T-cell (primary cell): ENCODE measurements at regions not wholly inside any gene's neighbourhood (a gene's known extent, or its start where the extent isn't known, plus 50 kb on each side); places are given as distances from the start of the nearest gene placed in this dataset.

ENCODE experiments used
- ATAC-seq, 4 experiments: fragments of 200-7000 bp in 3 of 4; fragments of 150-1000 bp in 1 of 4; cut with Tn5 transposase; replicated peaks in 1 of 4; 1 replicate in 3 of 4; 2 replicates in 1 of 4; pipeline ENCODE4 v1.10.0; 2021; ENCODE audit warnings: moderate library complexity in 3 of 4, mild to moderate bottlenecking in 2 of 4, moderate number of reproducible peaks in 1 of 4
- CTCF ChIA-PET, 2 donors: fragments of 300-600 bp; sonication (Branson Sonifier 250); formaldehyde crosslinking; loops; one replicate each; lab custom pipeline; 2022; ENCODE audit warnings: antibody characterized with exemption in 2 of 2; lab: Charles Lee
- POLR2A ChIA-PET, 2 donors: fragments of 300-600 bp; sonication (Branson Sonifier 250); formaldehyde crosslinking; loops; one replicate each; lab custom pipeline; 2022; ENCODE audit warnings: antibody characterized with exemption in 2 of 2; lab: Charles Lee
- DNase-seq, 35 experiments: peaks; one replicate each; pipeline versions ENCODE4 v3.0.0 to v3.0.0-alpha.2; 2013 to 2023
- H3K27ac ChIP-seq: one replicate; pipeline ENCODE4 v1.5.1; 2013; ENCODE audit warnings: low read length
- H3K27me3 ChIP-seq, 2 experiments: replicated peaks in 1 of 2; 1 replicate in 1 of 2; 2 replicates in 1 of 2; pipeline versions ENCODE4 v1.6.1 to v1.7.0; 2013; ENCODE audit warnings: low read length in 1 of 2, mixed read lengths in 1 of 2; ENCODE audit not compliant: control insufficient read depth in 2 of 2, insufficient read depth in 2 of 2; ENCODE audit errors: extremely low read depth in 1 of 2
- H3K36me3 ChIP-seq, 2 donors: 1 replicate in 1 of 2; 2 replicates in 1 of 2; pipeline versions ENCODE4 v1.6.1 to v1.7.0; 2013; ENCODE audit warnings: low read length in 1 of 2; ENCODE audit not compliant: control insufficient read depth in 2 of 2, insufficient read depth in 1 of 2; ENCODE audit errors: extremely low read depth in 1 of 2
- H3K4me1 ChIP-seq, 2 experiments: 1 replicate in 1 of 2; 2 replicates in 1 of 2; pipeline versions ENCODE4 v1.6.1 to v1.7.0; 2013; ENCODE audit warnings: low read length in 2 of 2, mixed read lengths in 1 of 2; ENCODE audit not compliant: insufficient read depth in 2 of 2, control insufficient read depth in 1 of 2; ENCODE audit errors: extremely low read depth in 1 of 2
- H3K4me3 ChIP-seq, 2 donors: 1 replicate in 1 of 2; 2 replicates in 1 of 2; pipeline versions ENCODE4 v1.5.1 to v1.7.0; 2013; ENCODE audit warnings: mild to moderate bottlenecking in 2 of 2, low read length in 1 of 2, moderate library complexity in 1 of 2; ENCODE audit not compliant: control insufficient read depth in 1 of 2; ENCODE audit errors: extremely low read depth in 1 of 2
- H3K9me3 ChIP-seq: 2 replicates; pipeline ENCODE4 v1.7.0; 2013
- H3K27ac Mint-ChIP-seq, 2 donors: one replicate each; pipeline ENCODE4 v1.8.0; 2020 to 2021; ENCODE audit warnings: mild to moderate bottlenecking in 2 of 2, mixed read lengths in 2 of 2
- H3K27me3 Mint-ChIP-seq, 2 donors: one replicate each; pipeline ENCODE4 v1.8.0; 2021 to 2022; ENCODE audit warnings: mixed read lengths in 2 of 2
- H3K36me3 Mint-ChIP-seq: one replicate; pipeline ENCODE4 v1.8.0; 2021; ENCODE audit warnings: mixed read lengths
- H3K4me1 Mint-ChIP-seq, 3 donors: one replicate each; pipeline ENCODE4 v1.8.0; 2020 to 2022; ENCODE audit warnings: mixed read lengths in 3 of 3, mild to moderate bottlenecking in 1 of 3
- H3K4me3 Mint-ChIP-seq, 3 donors: one replicate each; pipeline ENCODE4 v1.8.0; 2020 to 2022; ENCODE audit warnings: mild to moderate bottlenecking in 3 of 3, mixed read lengths in 3 of 3, moderate library complexity in 3 of 3
- H3K9me3 Mint-ChIP-seq, 3 donors: one replicate each; pipeline ENCODE4 v1.8.0; 2020 to 2022; ENCODE audit warnings: mixed read lengths in 3 of 3
- WGBS: methylation state at CpG from one replicate; pipeline ENCODE4 v1.1.5; 2013; ENCODE audit warnings: missing lambda C conversion rate; ENCODE audit not compliant: insufficient coverage; 5-methylcytosine and 5-hydroxymethylcytosine counted together

DNA sequence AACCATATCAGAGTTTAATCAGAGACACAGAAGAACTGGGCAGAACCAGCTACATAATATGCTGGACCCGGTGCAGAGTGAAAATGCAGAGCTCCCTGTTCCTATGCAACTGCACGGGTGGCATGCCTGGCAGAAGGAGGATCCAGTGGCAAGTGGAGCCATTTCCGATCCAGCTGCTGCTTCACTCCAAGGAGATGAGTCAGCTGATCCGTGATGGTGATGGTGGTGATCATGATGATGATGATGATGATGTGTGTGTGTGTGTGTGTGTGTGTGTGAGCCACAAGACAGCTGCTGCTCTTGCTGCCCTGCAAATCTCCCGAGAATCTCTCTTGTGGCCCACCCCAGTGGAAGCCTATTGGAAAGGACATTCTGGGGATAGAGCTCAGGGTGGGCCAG is 133.0 kb downstream of the URB2 start:
- H3K4me1 ChIP-seq: no peaks in the 10 kb centered on the region
- ATAC-seq: no peak
- WGBS: 82% methylated on average over 5 of the region's 5 CpGs
- H3K27me3 Mint-ChIP-seq: no peaks in the 10 kb centered on the region
- ChIA-PET POLR2A (no interaction called here), CTCF (no interaction called here)
- no peak overlapping the region for H3K27ac Mint-ChIP-seq
- H3K36me3 Mint-ChIP-seq: no peaks in the 10 kb centered on the region
- peaks cover 0 to 6% (median 6%) of the 10 kb centered on the region in 3 donors for H3K9me3 Mint-ChIP-seq
- H3K27ac ChIP-seq: no peak overlapping the region
- H3K9me3 ChIP-seq: no peaks in the 10 kb centered on the region
- H3K4me3 Mint-ChIP-seq: no peak overlapping the region
- no peak for DNase-seq
- peaks cover 0 to 3% of the 10 kb centered on the region in 2 experiments for H3K27me3 ChIP-seq
- H3K4me3 ChIP-seq: no peak overlapping the region
- H3K36me3 ChIP-seq: no peaks in the 10 kb centered on the region
- peaks cover 5 to 7% (median 6%) of the 10 kb centered on the region in 3 donors for H3K4me1 Mint-ChIP-seq

DNA sequence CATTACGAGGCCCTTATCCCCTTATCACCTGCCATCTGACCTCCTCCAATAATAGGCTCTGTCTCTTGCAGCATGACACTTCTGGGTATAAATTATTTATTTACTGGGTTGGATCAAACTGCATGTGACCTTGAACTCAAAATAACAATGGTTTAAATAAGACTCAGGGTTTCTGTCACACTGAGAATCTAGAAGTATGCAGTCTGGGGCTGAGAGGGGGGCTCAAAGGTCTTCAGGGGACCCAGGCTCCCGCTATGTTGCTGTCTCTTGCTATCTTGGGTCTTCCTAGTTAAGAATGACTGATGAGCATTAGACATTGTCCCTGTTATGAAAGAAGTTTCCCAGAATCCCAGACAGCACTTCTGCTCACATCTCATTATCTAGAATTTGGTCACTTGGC is 133.5 kb downstream of the URB2 start:
- Histone ChIP-seq H3K9me3 (no peaks in the 10 kb centered on the region), H3K36me3 (no peaks in the 10 kb centered on the region), H3K4me3 (no peak overlapping the region), H3K27ac (no peak overlapping the region), H3K27me3 (peaks cover 0 to 3% of the 10 kb centered on the region in 2 experiments), H3K4me1 (no peaks in the 10 kb centered on the region)
- peaks cover 0 to 1% (median under 1%) of the 10 kb centered on the region in 3 donors for H3K4me1 Mint-ChIP-seq
- no CpG with 5 or more reads among the region's 2 CpGs for WGBS
- H3K36me3 Mint-ChIP-seq: no peaks in the 10 kb centered on the region
- ChIA-PET CTCF (no interaction called here), POLR2A (no interaction called here)
- DNase-seq (no peak), ATAC-seq (no peak)
- no peak overlapping the region for H3K4me3 Mint-ChIP-seq
- H3K9me3 Mint-ChIP-seq: peaks cover 0 to 6% (median 6%) of the 10 kb centered on the region in 3 donors
- no peaks in the 10 kb centered on the region for H3K27me3 Mint-ChIP-seq
- H3K27ac Mint-ChIP-seq: no peak overlapping the region

DNA sequence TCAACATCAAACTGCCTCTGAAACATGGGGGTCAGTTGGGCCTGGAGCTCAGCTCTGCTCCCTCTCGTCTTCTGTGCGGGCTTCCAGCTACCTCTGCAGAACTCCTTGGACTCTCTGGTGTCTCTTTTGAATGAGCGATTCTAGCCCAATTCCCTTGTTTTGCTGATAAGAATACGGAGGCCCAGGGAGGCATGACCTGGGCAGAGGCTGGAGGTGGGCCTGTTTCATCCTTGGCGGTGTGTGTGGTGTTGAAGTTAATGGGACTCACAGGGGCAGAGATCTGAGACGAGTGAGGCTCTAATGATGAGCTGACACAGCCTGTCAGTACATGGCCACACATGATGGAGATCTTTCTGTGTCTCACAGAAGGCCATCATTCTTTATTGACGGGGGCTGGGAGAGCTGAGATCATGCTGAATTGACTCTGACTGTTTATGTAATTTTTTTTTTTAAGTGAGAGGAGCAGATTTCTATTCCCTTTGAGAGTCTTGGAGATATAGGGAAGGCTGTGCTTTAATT is 134.5 kb downstream of the URB2 start:
- Mint-ChIP-seq H3K27ac (no peak overlapping the region), H3K4me3 (no peak overlapping the region), H3K4me1 (no peaks in the 10 kb centered on the region), H3K36me3 (no peaks in the 10 kb centered on the region), H3K9me3 (peaks cover 0 to 6% (median 6%) of the 10 kb centered on the region in 3 donors), H3K27me3 (no peaks in the 10 kb centered on the region)
- Histone ChIP-seq H3K4me1 (no peaks in the 10 kb centered on the region), H3K36me3 (no peaks in the 10 kb centered on the region), H3K27me3 (peaks cover 0 to 3% of the 10 kb centered on the region in 2 experiments), H3K4me3 (no peak overlapping the region), H3K9me3 (no peaks in the 10 kb centered on the region), H3K27ac (no peak overlapping the region)
- no peak for DNase-seq
- WGBS: 87% methylated on average over 7 of the region's 7 CpGs
- POLR2A ChIA-PET: no interaction called here
- CTCF ChIA-PET: interaction anchor here in 1 of 2 donors (0.6 kb wide), 1 partner anchor 88 kb away, joined by 3 read pairs; no protein-coding TSS in a partner anchor
- no peak for ATAC-seq

DNA sequence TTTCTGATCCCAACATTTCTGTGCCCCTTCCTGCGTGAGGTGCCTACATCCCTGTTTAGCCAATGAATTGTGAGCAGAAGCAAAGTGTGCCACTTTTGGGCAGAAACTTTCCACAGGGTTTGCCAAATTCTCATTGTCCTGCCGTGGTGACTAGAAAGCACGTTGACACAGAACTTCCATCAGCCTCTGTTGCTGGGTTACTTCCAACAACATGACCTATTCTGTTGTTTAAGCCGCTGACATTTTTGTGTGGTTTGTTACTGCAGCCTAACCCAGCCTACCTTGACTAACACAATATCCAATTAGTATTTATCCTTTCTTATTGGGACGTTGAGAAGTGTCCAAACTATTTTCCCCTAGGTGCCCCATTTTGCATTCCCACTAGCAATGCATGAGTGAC is 136.8 kb downstream of the URB2 start:
- WGBS: 84% methylated on average over 2 of the region's 5 CpGs
- H3K9me3 Mint-ChIP-seq: no peaks in the 10 kb centered on the region
- Histone ChIP-seq H3K4me1 (no peaks in the 10 kb centered on the region), H3K27me3 (peaks cover 0 to 3% of the 10 kb centered on the region in 2 experiments), H3K4me3 (no peak overlapping the region), H3K9me3 (no peaks in the 10 kb centered on the region), H3K27ac (no peak overlapping the region), H3K36me3 (no peaks in the 10 kb centered on the region)
- no peak overlapping the region for H3K27ac Mint-ChIP-seq
- H3K4me3 Mint-ChIP-seq: no peak overlapping the region
- no peaks in the 10 kb centered on the region for H3K36me3 Mint-ChIP-seq
- peaks cover 0 to 2% of the 10 kb centered on the region in 2 donors for H3K27me3 Mint-ChIP-seq
- DNase-seq (no peak), ATAC-seq (no peak)
- ChIA-PET CTCF (no interaction called here), POLR2A (no interaction called here)
- no peaks in the 10 kb centered on the region for H3K4me1 Mint-ChIP-seq

DNA sequence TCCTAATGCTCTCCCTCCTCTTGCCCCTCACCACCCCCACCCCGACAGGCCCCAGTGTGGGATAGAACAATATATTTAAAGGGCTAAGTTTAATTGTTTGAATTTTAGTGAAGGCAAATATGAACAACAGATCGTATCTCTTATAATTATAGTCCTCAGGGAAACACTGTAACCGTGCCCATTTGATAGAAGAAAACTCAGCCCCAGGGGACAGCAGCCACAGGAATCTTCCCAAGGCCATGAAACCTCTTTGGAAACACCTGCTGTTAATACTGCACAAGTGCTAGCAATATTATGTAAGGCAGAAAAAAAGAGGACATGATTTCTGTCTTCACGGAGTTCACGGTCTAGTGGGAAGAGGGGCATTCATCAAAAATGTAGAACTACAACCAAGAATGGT is 142.2 kb downstream of the URB2 start:
- POLR2A ChIA-PET: no interaction called here
- 100% methylated on average over 1 of the region's 5 CpGs for WGBS

DNA sequence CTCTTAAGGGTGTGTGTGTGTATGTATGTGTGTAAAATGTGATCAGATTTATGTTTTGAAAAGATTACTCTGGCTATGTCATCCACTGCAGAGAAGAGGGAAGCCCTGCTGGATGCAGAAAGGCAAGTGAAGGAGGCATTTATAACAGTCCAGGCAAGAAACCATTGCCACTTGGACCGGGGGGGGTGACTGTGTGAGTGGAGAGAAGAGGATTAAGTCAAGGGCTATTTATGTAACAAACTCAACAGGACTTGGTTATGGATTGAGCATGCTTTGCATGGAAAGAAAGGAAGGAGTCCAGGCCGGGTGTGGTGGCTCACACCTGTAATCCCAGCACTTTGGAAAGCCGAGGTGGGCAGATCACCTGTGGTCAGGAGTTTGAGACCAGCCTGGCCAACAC is 143.0 kb downstream of the URB2 start:
- H3K27me3 Mint-ChIP-seq: peaks cover 8 to 32% of the 10 kb centered on the region in 2 donors
- DNase-seq (no peak), ATAC-seq (no peak)
- no peaks in the 10 kb centered on the region for H3K9me3 Mint-ChIP-seq
- no peaks in the 10 kb centered on the region for H3K4me1 ChIP-seq
- H3K27ac ChIP-seq: no peak overlapping the region
- CTCF ChIA-PET: no interaction called here
- H3K27ac Mint-ChIP-seq: no peak overlapping the region
- H3K4me1 Mint-ChIP-seq: no peaks in the 10 kb centered on the region
- no peaks in the 10 kb centered on the region for H3K36me3 ChIP-seq
- POLR2A ChIA-PET: no interaction called here
- 86% methylated on average over 3 of the region's 3 CpGs for WGBS
- no peaks in the 10 kb centered on the region for H3K9me3 ChIP-seq
- peaks cover 0 to 8% of the 10 kb centered on the region in 2 experiments for H3K27me3 ChIP-seq
- H3K36me3 Mint-ChIP-seq: no peaks in the 10 kb centered on the region
- H3K4me3 Mint-ChIP-seq: no peak overlapping the region
- H3K4me3 ChIP-seq: no peak overlapping the region

More for the DNA sequence above, 142.2 kb downstream of the URB2 start:
- Mint-ChIP-seq H3K27ac (no peak overlapping the region), H3K4me3 (no peak overlapping the region), H3K4me1 (no peaks in the 10 kb centered on the region), H3K36me3 (no peaks in the 10 kb centered on the region), H3K9me3 (no peaks in the 10 kb centered on the region), H3K27me3 (peaks cover 3 to 28% of the 10 kb centered on the region in 2 donors)
- CTCF ChIA-PET: no interaction called here
- H3K4me3 ChIP-seq: no peak overlapping the region
- no peaks in the 10 kb centered on the region for H3K36me3 ChIP-seq
- peaks cover 0 to 8% of the 10 kb centered on the region in 2 experiments for H3K27me3 ChIP-seq
- H3K9me3 ChIP-seq: no peaks in the 10 kb centered on the region
- no peak for DNase-seq
- no peak for ATAC-seq
- no peaks in the 10 kb centered on the region for H3K4me1 ChIP-seq
- H3K27ac ChIP-seq: no peak overlapping the region
